NCI-H2107 treated with DMSO at 0.1 percent for 48 hours (cell line): ENCODE measurements at regions not wholly inside any gene's neighbourhood (a gene's known extent, or its start where the extent isn't known, plus 50 kb on each side); places are given as distances from the start of the nearest gene placed in this dataset.

Experiments used
- DNase-seq: peaks from one replicate; lab custom pipeline; 2025; ENCODE audit not compliant: unreplicated experiment; lab: John Stamatoyannopoulos, UW

DNA sequence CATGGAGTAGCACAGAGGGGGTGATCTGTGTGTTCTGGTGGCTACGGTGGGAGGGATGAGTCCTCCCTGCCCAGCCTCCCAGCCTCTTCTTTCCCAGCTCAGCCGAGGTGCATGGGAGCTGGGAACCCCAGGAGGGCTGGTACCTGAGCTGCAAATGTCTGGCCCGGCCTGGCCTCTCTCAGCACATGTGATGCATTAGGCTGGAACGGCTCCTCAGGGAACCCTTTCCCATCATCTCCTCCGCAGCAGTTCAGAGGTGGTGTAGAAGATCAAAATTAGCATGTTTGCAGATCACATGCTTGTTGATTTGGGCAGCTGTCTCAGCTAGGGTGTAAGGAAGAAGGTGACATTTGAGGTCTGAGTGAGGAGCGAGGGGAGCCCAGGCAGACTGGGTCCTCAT is 126.6 kb downstream of the EMX2 start:
- DNase-seq: no peak

DNA sequence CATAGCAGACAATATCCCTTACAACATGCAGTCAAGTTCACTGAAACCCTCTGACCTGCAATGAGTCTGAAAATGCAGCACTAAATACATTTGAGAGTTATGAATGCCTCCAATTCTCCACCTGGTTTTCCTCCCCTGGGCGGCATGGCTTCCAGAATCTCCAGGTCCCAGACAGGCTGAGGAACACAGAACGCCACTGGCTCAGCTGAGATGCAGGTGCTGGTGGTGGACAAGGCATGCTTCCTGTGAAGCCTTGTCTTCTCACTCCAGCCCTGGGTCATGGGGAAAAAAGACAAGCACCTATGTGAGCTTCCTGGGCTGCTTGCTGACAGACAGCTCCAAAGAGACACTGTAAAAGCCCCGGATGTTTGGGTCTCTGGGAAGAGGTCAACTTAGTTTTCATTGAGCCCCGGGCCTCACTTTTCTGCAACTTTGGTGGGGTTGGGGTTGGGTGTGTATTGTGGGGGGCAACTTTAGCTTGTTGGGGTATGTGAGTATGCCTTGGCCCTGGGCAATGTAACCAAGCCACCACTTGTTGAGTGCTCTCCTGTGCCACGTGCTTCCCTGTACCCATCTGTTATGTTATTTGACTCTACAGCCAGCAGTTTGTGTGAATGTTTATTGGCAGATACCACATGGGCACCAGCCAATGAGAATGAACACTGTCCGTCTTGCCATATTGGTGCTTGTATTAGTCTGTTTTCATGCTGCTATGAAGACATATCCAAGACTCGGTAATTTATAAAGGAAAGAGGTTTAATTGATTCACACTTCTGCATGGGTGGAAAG is 127.8 kb downstream of the EMX2 start:
- no peak for DNase-seq

DNA sequence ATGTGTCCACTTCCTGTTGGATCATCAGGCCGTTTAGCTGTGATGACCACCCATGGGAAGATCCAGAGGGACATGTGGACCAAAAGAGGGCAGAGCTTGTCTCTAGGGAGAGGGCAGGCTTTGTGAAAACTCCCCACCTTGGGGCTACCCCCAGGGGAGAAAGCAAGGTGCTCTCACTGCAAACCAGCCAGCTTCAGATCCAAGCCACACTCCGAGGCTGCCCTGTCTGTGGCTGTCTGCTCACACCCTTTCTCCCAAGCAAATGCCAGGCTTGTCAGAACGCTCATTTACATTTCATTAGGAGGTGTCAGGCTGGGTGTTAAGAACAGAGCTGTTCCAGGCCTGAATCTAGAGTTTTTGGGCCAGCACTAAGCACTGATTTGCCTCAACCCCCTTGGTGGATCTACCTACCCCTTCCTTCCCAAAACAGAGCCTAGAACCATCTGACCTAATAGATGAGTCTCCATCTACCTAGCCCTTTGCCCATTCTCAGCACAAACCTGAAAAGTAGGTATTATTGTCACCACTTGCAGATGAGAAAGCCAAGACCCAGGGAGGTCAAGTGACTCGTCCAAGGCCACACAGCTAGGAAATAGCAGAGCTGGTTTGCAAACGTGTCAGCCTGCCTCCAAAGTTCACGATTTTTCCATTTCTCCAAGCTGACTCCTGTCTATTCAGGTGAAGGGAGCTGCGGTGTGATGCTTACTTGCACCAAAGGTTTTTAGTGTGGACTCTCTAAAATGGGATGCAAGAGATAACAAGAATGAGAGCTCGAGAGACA is 130.9 kb downstream of the EMX2 start:
- no peak for DNase-seq

DNA sequence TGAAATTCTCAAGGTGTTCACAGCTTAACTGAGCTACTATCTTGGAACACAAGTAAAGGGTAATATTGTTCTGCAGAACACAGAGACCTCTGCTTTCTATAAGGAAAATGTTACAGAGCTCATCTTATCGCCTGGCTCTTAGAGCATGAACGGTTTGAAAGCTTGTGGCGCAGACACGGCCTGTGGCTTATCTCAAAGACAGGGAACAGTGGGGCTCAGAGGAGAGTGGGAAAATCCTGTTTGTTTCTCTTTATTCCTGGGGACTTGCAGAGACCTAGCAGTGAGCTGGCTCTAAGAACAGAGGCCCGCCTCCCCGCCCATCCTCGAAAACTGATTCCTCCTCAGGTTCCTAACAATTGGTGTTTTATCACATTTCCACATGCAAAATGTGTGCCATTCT is 131.7 kb downstream of the EMX2 start:
- DNase-seq: no peak

DNA sequence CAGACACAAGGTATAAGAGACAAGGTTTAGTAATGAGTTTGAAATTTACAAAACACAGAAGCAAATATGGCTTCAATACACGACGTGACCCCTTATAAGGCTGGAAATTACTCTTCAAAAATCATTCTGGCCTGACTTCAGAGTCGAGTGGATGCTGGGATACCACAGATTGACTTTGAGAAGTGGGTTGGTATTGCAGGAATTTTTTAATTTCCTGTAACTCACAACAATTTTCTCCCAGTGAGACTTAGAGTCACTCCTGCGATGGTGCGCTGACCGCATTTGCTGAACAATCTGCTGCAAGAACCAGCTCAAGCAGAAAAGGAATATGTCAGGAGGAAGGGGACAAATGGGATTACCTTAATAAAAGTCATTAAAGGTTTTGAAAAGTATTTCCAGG is 132.1 kb downstream of the EMX2 start:
- no peak for DNase-seq

DNA sequence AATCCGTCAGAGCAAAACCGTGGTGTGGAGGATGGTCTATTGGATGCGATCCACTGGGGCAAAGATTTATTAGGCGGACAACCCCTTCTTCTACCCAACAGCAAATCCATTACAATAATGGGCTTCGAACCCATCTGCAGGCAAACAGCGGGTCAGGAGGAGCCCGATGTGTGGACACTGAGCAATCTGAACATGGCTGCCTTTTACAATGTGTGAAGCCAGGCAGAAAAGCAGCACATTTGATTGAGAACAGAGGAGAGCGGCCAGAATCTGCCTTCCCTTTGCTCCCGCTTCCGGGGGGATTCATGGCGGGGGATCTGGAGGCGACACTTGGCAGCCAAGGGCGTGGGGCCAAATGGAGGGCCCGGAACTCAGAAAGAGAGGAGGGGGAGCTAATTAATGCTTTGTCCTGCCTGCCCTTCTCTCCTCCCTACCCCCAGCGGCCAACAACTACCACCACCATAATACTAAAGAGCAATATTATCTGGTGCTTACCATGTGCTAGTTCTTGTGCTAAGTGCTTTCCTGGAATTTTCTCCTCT is 133.0 kb downstream of the EMX2 start:
- no peak for DNase-seq

DNA sequence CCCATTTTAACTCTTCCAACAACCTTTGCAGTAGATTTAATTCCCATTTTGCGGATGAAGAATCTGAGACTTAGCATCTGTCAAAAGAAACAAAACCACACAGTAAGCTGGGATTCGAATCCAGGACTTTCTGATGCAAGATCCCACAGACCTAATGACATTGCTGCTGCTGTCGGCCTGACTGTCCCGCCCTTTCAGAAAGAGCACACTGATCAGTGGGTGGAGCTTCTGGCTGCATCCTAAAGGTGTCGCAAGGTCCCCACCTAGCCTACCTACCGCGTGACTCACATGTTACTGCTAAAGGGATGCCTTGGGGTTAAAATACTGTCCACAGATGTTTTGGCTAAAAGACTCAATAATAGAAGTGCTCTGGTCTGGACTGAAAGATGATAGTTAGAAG is 134.7 kb downstream of the EMX2 start:
- DNase-seq: no peak

DNA sequence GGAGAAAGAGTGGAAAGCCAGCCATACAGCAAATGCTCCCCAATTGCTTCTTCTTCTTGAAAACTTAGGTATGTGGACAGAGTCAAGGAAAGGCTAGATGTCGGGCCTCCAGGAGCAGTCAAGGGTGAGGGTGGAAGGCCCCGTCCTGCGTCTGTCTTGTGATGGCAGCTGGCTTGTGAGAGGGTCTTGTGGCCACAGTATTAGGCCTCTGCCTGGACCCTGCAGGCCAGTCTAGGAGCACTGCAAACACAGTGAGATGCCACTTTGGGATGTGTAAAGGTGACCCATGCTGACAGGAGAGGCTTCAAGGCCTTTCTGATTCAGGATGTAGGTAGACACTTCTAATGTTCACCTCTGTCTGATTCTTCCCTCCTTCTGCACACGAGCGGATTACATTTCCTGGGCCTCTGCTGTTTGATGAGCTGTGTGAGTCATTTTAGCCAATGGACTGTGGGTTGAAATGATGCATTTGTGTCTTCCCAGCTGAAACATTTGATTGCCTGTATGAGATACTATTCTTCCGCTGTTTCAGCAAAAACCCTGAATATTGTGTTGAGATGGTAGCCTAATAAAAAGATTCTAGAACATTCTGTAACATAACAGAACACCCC is 135.4 kb downstream of the EMX2 start:
- DNase-seq: no peak

DNA sequence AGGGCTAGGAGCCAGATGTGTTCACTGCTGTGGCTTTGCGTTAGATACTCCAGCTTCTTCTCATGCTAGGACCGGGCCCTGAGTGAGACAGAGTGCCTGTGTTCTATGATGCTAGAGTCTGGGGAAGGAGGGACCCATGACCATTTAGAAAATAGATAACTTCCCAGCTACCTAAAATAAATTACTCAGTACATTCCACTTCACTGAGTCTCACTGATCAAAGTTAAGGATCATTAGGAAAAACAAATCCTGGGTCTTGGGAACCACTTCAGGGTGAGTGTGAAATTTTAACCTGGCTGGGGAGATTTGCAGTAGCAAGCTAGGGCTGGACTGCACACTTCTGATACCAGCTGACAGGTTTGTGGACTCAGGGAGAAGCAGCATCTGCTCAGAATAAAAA is 138.1 kb downstream of the EMX2 start:
- DNase-seq: no peak

DNA sequence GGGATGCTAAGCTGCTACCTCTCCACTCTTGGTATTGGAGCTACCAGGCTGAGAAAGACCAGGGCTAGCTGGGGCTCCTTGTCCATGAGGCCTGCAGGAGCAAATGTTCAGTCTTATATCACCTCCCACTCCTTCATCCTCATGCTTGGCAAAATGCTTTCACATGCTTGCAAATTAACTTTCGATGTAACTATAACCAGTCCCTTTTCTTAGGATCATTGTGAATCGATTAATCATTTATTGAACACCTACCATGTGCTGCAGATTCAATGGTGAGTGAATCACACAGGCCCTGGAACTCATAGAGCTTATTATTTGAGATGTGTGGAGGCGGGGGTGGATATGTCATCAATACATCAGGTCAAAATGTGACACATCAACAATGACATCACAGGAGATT is 138.6 kb downstream of the EMX2 start:
- no peak for DNase-seq

DNA sequence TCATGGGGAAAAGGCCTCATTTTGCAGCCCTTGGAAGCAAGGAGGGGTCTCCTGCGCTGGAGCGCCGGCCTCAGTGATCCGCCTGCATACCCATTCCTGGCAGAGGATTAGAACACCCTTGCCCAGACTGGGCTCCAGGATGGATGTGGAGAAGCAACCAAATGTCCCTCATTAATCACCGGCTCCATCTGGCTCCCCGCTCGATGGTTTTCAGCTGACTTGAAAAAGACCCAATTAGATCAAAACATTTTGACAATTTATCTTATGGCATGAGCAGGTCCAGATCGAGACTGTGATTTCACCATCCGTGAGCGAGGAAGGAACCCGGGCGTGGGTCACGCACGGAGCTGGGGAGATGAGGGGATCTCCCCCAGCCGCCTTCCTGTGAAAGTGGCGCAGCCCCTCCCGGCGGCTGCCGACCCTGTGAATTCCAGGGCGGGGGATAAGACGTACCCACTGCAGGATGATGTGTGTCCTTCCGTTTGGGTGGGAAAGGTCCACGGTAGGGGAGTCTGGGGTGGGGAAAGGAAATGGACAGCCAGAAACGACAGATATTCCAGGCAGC is 141.6 kb downstream of the EMX2 start:
- DNase-seq: no peak

DNA sequence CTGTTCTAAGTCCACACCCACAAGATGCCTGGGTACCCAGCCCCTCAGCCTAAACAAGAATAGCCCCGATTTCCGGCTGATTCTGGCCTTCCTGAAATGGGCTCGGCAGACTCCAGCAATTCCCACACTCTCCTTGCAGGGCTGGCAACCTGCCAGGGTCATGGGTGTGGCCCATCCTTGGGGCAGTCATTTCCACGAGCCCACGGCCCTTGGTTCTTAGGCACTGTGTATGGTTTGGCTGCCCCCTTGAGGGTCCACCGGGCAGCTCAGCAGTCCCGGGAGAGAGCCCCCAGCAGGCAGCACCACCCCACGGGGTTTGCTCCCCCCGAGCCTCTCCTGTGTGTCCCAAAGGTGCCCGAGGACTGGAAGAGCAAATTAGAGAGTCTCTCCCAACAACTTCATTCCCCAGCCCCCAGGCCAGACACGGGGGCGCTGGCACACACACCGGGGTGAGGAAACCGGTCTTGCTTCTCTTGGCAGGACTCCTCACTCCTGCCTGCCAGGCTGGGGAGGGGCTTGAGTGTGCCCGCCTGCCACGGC is 142.2 kb downstream of the EMX2 start:
- no peak for DNase-seq

DNA sequence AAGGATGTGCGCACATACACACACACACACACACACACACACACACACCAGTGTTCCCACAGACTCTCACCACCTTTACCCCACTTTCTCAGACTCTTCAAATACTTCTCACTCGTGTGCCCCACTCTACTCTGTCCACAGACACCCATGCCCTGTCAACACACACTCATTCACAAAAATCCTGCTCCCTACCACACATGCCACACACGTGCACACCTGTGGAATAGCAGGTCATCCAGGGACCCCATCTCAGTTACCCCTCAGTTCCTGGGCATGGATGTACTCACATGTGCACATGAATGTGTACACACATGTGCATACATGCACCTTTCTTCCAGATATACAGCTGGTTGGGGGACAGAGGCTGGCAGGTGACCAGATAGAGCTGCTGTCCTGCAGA is 142.9 kb downstream of the EMX2 start:
- no peak for DNase-seq

DNA sequence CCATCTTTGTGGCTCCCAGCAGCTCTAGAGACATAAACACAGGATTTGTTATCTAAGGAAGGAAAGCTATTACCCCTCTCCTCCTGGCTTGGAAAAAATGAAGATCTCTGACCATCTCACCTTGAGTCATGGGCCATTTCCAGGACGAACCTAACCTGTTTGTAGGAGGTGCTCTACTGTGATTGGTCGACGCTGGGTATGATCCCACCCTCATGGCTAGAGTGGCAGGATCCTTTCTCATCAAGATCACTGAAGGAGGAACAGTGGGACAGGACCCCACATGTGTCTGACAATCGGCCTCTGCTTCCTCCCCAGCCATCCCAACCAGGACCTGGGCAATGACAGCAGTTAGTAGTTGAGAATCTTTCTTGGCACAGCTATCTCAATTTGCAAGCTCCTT is 144.1 kb downstream of the EMX2 start:
- DNase-seq: no peak

DNA sequence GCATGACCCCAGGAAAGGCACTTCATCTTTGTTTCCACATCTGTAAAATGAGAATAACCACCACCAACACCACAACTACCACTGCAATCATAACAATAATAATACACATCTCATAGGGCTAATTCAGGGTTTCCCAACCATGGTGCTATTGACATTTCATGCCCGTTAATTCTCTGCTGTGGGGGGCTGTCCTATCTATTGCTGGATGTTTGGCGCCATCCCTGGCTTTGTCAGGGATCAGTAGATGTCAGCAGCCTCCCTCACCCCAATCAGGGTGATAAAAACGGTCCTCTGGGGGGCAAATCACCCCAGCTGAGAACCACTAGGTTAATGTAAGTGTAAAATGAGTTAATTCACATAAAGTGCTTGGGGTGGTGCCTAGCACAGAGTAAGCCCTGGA is 145.8 kb downstream of the EMX2 start:
- no peak for DNase-seq

DNA sequence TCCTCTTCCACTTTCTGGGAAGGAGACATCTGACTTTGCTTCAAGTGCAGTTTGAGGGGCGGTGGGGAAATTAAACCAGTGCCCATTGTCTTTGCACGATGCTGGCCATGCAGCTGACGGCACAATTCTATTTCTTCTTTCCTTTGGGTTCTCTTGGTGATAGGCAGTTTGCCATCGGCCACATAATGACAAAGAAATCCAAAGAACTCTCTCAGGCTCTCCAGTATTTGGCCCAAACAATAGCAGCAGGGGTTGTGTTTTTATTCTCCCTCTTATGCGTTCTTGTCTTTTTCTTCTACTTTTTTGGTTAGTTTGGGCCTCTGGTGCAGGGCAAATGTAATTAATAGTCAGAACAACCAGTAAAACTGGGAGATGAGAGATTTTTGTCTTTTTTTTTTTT is 147.0 kb downstream of the EMX2 start:
- no peak for DNase-seq

DNA sequence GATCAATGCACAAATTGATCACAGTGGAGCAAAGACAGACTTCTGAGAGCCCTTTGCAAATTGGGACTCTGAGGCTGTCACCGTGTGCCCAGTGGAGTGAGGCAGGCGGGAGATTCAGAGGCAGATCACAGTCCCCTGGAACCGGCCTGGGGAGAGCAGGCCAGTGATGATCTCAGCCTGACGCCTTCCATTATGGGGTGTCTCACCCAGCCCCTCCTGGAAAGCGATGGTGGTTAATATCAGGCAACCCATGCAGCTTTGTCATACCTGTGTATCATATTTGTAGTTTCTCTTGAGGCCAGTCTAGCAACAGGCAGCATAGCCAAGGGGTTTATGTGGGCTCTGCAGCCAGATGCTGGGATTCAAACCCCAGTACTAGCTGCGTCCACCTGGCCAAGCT is 147.8 kb downstream of the EMX2 start:
- DNase-seq: no peak

DNA sequence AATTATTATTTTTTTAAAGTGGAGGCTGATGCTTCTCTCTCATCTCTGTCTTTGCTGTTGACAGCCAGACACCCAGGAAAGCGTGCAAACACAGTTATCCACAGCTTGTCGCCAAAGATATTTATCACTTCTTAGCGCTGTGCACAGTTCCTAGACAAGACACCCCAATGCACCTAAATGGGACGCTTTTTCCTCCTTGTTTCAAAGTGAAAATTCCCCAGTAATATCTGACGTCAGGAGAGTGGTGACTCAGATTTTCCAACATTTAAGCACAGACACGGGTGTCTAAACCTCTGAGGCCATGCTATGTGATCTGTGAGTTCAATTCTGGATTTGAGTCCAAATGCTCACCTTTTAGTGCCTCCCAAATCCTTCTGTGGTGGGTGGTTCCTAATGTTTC is 151.6 kb downstream of the EMX2 start:
- no peak for DNase-seq

DNA sequence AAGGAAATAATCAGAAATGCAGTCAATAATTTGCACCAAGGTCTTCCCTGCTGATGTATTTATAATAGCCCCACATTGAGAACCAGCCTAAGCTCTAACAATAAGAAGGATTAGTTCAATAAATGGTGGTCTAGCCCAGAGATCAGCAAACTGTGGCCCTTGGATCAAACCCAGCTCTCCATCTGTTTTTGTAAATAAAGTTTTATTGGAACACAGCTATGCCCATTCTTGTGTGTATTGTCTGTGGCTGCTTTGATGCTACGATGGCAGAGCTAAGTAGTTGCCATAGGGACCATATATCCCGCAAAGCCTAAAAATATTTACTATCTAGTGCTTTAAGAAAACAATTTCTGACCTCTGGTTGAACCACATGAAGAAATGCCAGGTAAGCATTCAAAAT is 154.9 kb downstream of the EMX2 start:
- DNase-seq: no peak

DNA sequence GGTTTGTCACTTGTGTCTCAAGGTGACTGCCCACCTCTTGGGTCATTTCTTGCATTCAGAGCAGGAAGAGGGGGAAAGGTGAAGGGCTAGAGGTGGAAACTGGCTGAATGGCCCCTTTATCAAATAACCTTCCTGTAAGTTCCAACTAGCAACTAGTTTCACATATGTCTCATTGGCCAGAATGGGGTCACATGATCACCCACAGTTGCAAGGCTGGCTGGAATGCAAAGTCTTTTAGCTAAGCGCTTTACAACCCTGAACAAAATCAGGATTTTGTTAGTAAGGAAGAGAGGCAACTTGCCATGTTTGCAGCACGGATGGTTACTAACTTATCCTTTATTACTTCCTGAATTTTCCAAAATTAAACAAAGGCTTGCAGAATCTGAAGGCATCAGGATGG is 156.3 kb downstream of the EMX2 start:
- no peak for DNase-seq

DNA sequence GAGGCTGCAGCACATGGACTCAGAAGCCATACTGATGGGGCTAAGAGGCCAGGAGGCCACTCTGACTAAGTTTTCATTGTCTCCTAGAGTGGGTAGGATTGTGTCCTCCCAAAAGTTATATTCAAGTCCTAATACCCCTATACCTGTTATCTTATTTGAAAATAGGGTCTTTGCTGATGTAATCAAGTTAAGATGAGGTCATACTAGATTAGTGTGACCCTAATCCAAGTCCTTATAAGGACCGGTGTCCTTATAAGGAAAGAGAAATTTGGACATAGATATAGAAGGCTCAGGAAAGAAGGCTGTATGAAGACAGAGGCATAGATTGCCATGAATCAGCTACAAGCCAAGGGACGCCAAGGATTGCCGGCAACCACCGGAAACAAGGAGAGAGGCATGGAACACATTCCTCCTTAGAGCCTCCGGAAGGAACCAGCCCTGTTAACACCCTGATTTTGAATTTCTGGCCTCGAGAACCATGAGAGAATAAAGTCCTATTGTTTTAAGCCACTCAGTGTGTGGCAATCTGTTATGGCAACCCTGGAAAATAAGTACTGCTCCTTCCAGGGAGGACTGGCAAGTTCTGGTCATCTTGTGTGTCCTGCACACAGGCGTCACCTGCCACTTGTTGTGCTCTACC is 157.0 kb downstream of the EMX2 start:
- no peak for DNase-seq
